H9 (cell line): ENCODE measurements at regions not wholly inside any gene's neighbourhood (a gene's known extent, or its start where the extent isn't known, plus 50 kb on each side); places are given as distances from the start of the nearest gene placed in this dataset.

Source experiments
- DNase-seq: peaks from one replicate; pipeline ENCODE4 v3.0.0-alpha.2; 2017
- H2AFZ ChIP-seq: one replicate; pipeline ENCODE4 v1.6.1; 2013; ENCODE audit warnings: mild to moderate bottlenecking, low read length, control low read depth, moderate library complexity
- H2AK5ac ChIP-seq: 2 replicates; pipeline ENCODE4 v1.6.1; 2013; ENCODE audit warnings: low read length, control low read depth, mixed read lengths; ENCODE audit not compliant: insufficient read length
- H2BK120ac ChIP-seq: one replicate; pipeline ENCODE4 v1.6.1; 2013; ENCODE audit warnings: low read depth, mild to moderate bottlenecking, low read length, control low read depth, inconsistent platforms; ENCODE audit not compliant: poor library complexity, severe bottlenecking
- H2BK12ac ChIP-seq: 2 replicates; pipeline ENCODE4 v1.6.1; 2013; ENCODE audit warnings: low read length, control low read depth, mixed read lengths, low read depth; ENCODE audit not compliant: insufficient read length
- H2BK15ac ChIP-seq: 2 replicates; pipeline ENCODE4 v1.6.1; 2013; ENCODE audit warnings: low read depth, low read length, control low read depth
- H2BK20ac ChIP-seq: one replicate; pipeline ENCODE4 v1.6.1; 2013; ENCODE audit warnings: low read depth, mild to moderate bottlenecking, low read length, control low read depth, inconsistent platforms; ENCODE audit not compliant: poor library complexity, severe bottlenecking
- H2BK5ac ChIP-seq: 2 replicates; pipeline ENCODE4 v1.6.1; 2013; ENCODE audit warnings: low read length, control low read depth, mixed read lengths; ENCODE audit not compliant: insufficient read length
- H3K14ac ChIP-seq: 2 replicates; pipeline ENCODE4 v1.6.1; 2013; ENCODE audit warnings: low read length, control low read depth; ENCODE audit not compliant: insufficient read depth
- H3K18ac ChIP-seq: 2 replicates; pipeline ENCODE4 v1.6.1; 2013; ENCODE audit warnings: low read depth, mild to moderate bottlenecking, mixed read lengths, low read length, control low read depth; ENCODE audit not compliant: insufficient read length
- H3K23ac ChIP-seq: 2 replicates; pipeline ENCODE4 v1.6.1; 2013; ENCODE audit warnings: low read length, control low read depth, mixed read lengths, low read depth; ENCODE audit not compliant: insufficient read length
- H3K23me2 ChIP-seq: 2 replicates; pipeline ENCODE4 v1.6.1; 2013; ENCODE audit warnings: low read depth, mild to moderate bottlenecking, mixed read lengths, low read length, control low read depth; ENCODE audit not compliant: insufficient read length, poor library complexity, severe bottlenecking
- H3K27ac ChIP-seq: 2 replicates; pipeline ENCODE4 v1.5.1; 2013; ENCODE audit warnings: low read length, control low read depth, mixed read lengths, low read depth; ENCODE audit not compliant: insufficient read length
- H3K27me3 ChIP-seq: 2 replicates; pipeline ENCODE4 v1.6.1; 2013; ENCODE audit warnings: low read length, control low read depth, inconsistent platforms; ENCODE audit not compliant: insufficient read depth
- H3K4ac ChIP-seq: 2 replicates; pipeline ENCODE4 v1.6.1; 2013; ENCODE audit warnings: low read depth, mild to moderate bottlenecking, control low read depth, inconsistent platforms, low read length, moderate library complexity
- H3K4me1 ChIP-seq: 2 replicates; pipeline ENCODE4 v1.6.1; 2013; ENCODE audit warnings: low read length, control low read depth, inconsistent platforms; ENCODE audit not compliant: insufficient read depth
- H3K4me2 ChIP-seq: 2 replicates; pipeline ENCODE4 v1.6.1; 2013; ENCODE audit warnings: low read length, control low read depth, mixed read lengths; ENCODE audit not compliant: insufficient read length, insufficient read depth
- H3K56ac ChIP-seq: 2 replicates; pipeline ENCODE4 v1.6.1; 2013; ENCODE audit warnings: low read depth, mild to moderate bottlenecking, mixed read lengths, low read length, control low read depth; ENCODE audit not compliant: insufficient read length
- H3K79me1 ChIP-seq: 2 replicates; pipeline ENCODE4 v1.6.1; 2013; ENCODE audit warnings: low read depth, mild to moderate bottlenecking, moderate library complexity, low read length, control low read depth, inconsistent platforms; ENCODE audit not compliant: insufficient read depth, poor library complexity, severe bottlenecking
- H3K79me2 ChIP-seq: 2 replicates; pipeline ENCODE4 v1.6.1; 2013; ENCODE audit warnings: low read length, control low read depth, inconsistent platforms; ENCODE audit not compliant: insufficient read depth
- H3K9ac ChIP-seq: 2 replicates; pipeline ENCODE4 v1.6.1; 2013; ENCODE audit warnings: low read length, control low read depth, mixed read lengths; ENCODE audit not compliant: insufficient read length; ENCODE audit errors: extremely low read depth
- H3K9me3 ChIP-seq: one replicate; pipeline ENCODE4 v1.6.1; 2013; ENCODE audit warnings: low read depth, low read length, inconsistent platforms; ENCODE audit not compliant: control insufficient read depth
- H3T11ph ChIP-seq: one replicate; pipeline ENCODE4 v1.6.1; 2013; ENCODE audit warnings: mild to moderate bottlenecking, low read length, control low read depth, inconsistent platforms
- H4K20me1 ChIP-seq: one replicate; pipeline ENCODE4 v1.6.1; 2013; ENCODE audit not compliant: control insufficient read depth, insufficient read length, insufficient read depth
- H4K5ac ChIP-seq: 2 replicates; pipeline ENCODE4 v1.6.1; 2013; ENCODE audit warnings: low read depth, mild to moderate bottlenecking, mixed read lengths, low read length, control low read depth; ENCODE audit not compliant: insufficient read length
- H4K8ac ChIP-seq: replicated peaks from 2 replicates; pipeline ENCODE4 v1.6.1; 2013; ENCODE audit warnings: low read length, control low read depth, mixed read lengths, low read depth; ENCODE audit not compliant: insufficient read length
- H4K91ac ChIP-seq: 2 replicates; pipeline ENCODE4 v1.6.1; 2013; ENCODE audit warnings: low read depth, mild to moderate bottlenecking, moderate library complexity, mixed read lengths, low read length, control low read depth; ENCODE audit not compliant: insufficient read length
- H3K27ac Mint-ChIP-seq, 3 experiments: 2 replicates in 2 of 3; 3 replicates in 1 of 3; pipeline ENCODE4 v1.8.0; 2020 to 2021; ENCODE audit warnings: mixed read lengths in 3 of 3, mild to moderate bottlenecking in 1 of 3, moderate library complexity in 1 of 3
- H3K27me3 Mint-ChIP-seq: 2 replicates; pipeline ENCODE4 v1.8.0; 2021; ENCODE audit warnings: low read depth, mild to moderate bottlenecking, moderate library complexity, mixed read lengths
- H3K36me3 Mint-ChIP-seq, 3 experiments: 2 replicates in 2 of 3; 3 replicates in 1 of 3; pipeline ENCODE4 v1.8.0; 2020 to 2021; ENCODE audit warnings: low read depth in 3 of 3, mixed read lengths in 3 of 3; ENCODE audit not compliant: insufficient read depth in 1 of 3
- H3K4me1 Mint-ChIP-seq, 2 experiments: 2 replicates each; pipeline ENCODE4 v1.8.0; 2020; ENCODE audit warnings: mixed read lengths in 2 of 2
- H3K4me3 Mint-ChIP-seq, 2 experiments: 2 replicates in 1 of 2; 3 replicates in 1 of 2; pipeline ENCODE4 v1.8.0; 2020 to 2021; ENCODE audit warnings: mild to moderate bottlenecking in 2 of 2, mixed read lengths in 2 of 2, moderate library complexity in 1 of 2
- H3K9me3 Mint-ChIP-seq, 2 experiments: 2 replicates in 1 of 2; 3 replicates in 1 of 2; pipeline ENCODE4 v1.8.0; 2020; ENCODE audit warnings: mild to moderate bottlenecking in 2 of 2, mixed read lengths in 2 of 2, moderate library complexity in 1 of 2
- WGBS: extraction: QIAGEN DNeasy Blood & Tissue Kit; methylation state at CpG from one replicate; pipeline ENCODE4 v1.1.7; 2013; ENCODE audit warnings: missing lambda C conversion rate, low lambda C conversion rate, mixed read lengths; ENCODE audit not compliant: insufficient read length; ENCODE audit errors: extremely low coverage; 5-methylcytosine and 5-hydroxymethylcytosine counted together
- TF ChIP-seq, protein P1 (sequence below): fragments of 200-600 bp; sonication (generic); conservative IDR thresholded peaks from 3 replicates; pipeline ENCODE4 v1.8.0; 2021; ENCODE audit warnings: antibody characterized with exemption, mild to moderate bottlenecking

DNA sequence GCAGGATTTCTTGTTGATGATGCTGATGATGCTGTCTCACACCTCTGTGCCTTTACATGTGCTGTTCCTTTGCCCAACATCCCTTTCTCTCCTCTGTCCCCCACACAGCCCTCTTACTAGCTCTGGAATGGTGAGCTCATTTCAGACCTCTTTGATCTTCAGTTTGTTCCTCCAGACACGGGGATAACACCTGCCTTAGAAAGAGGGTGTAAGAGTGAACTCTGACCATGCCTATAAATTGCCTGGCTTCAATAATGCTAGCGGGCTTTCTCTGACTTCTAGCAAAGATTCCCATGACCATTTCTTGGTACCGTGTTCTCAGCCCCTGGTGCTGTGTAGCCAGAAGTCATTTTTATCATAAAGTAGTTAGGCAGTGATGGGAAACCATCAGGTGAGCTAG, 55.9 kb upstream of the DRD2 start:
- no CpG with 5 or more reads among the region's 3 CpGs for WGBS
- Histone ChIP-seq H3K4me2 (no peak overlapping the region), H3T11ph (no peak overlapping the region), H2BK20ac (no peak overlapping the region), H3K27ac (no peak overlapping the region), H2BK120ac (no peak overlapping the region), H3K23ac (no peak overlapping the region), H4K91ac (no peak overlapping the region), H2AFZ (no peak overlapping the region), H4K8ac (no peak overlapping the region), H3K4ac (no peak overlapping the region), H3K18ac (no peak overlapping the region), H2BK15ac (no peak overlapping the region), H2BK5ac (no peak overlapping the region), H4K20me1 (no peaks in the 10 kb centered on the region), H3K79me1 (no peaks in the 10 kb centered on the region), H3K79me2 (no peaks in the 10 kb centered on the region), H3K14ac (no peak overlapping the region), H3K9ac (no peak overlapping the region), H3K56ac (no peak overlapping the region), H3K23me2 (no peaks in the 10 kb centered on the region), H2BK12ac (no peak overlapping the region), H2AK5ac (no peak overlapping the region), H3K4me1 (no peaks in the 10 kb centered on the region), H3K9me3 (no peaks in the 10 kb centered on the region), H3K27me3 (no peaks in the 10 kb centered on the region), H4K5ac (no peak overlapping the region)
- no peaks in the 10 kb centered on the region for H3K36me3 Mint-ChIP-seq
- TF ChIP-seq, protein P1, sequence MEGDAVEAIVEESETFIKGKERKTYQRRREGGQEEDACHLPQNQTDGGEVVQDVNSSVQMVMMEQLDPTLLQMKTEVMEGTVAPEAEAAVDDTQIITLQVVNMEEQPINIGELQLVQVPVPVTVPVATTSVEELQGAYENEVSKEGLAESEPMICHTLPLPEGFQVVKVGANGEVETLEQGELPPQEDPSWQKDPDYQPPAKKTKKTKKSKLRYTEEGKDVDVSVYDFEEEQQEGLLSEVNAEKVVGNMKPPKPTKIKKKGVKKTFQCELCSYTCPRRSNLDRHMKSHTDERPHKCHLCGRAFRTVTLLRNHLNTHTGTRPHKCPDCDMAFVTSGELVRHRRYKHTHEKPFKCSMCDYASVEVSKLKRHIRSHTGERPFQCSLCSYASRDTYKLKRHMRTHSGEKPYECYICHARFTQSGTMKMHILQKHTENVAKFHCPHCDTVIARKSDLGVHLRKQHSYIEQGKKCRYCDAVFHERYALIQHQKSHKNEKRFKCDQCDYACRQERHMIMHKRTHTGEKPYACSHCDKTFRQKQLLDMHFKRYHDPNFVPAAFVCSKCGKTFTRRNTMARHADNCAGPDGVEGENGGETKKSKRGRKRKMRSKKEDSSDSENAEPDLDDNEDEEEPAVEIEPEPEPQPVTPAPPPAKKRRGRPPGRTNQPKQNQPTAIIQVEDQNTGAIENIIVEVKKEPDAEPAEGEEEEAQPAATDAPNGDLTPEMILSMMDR = no peak
- no peaks in the 10 kb centered on the region for H3K9me3 Mint-ChIP-seq
- no peak overlapping the region for H3K4me3 Mint-ChIP-seq
- H3K4me1 Mint-ChIP-seq = peaks cover 7 to 8% of the 10 kb centered on the region in 2 experiments
- no peak for DNase-seq
- peaks cover 32% of the 10 kb centered on the region for H3K27me3 Mint-ChIP-seq
- H3K27ac Mint-ChIP-seq = no peak overlapping the region
